ENCODE measurements at regions not wholly inside any gene's neighbourhood (a gene's known extent, or its start where the extent isn't known, plus 50 kb on each side); places are given as distances from the start of the nearest gene placed in this dataset.

GRCh38 chr9:86714999-86715398 is 232.3 kb downstream of the GAS1 start:
- H3K79me2 ChIP-seq (ENCODE audit: insufficient read depth, low read length), result no peaks in the 10 kb centered on the region
- H3K4me2 ChIP-seq (ENCODE audit: low read depth, low read length), result no peak overlapping the region
- no peak for ATAC-seq
- no peaks in the 10 kb centered on the region for H3K36me3 ChIP-seq (replicated peaks in 1 of 2; ENCODE audit: control insufficient read depth in 1 of 2, insufficient read depth in 2 of 2, low read length in 2 of 2)
- intact Hi-C loops (cut with micrococcal nuclease; ENCODE audit: unreplicated experiment) (no loop called here), in situ Hi-C loops (cut with HindIII; ENCODE audit: extremely low pct_ligation_motif_present, low pct_unique_long_range_greater_than_20kb) (no loop called here)
- POLR2A ChIA-PET, result no interaction called here
- no peak overlapping the region for H3K9ac ChIP-seq (ENCODE audit: insufficient read depth, low read depth, low read length)
- CTCF ChIA-PET (ENCODE audit: low intra/inter-chr PET ratio, low total read pairs), result no interaction called here
- no peak for DNase-seq (ENCODE audit: low spot score)
- no peak overlapping the region for H2AFZ ChIP-seq (ENCODE audit: low read length)
- no TSS peak for BruUV-seq (replicated peaks)
- no peak for TF ChIP-seq CENPBD1 (CRISPR knock-in tag; IDR thresholded peaks at IDR 0.05; ENCODE audit: borderline replicate concordance, low read depth)
- TF ChIP-seq ADNP (CRISPR knock-in tag; IDR thresholded peaks at IDR 0.05), result no peak
- TF ChIP-seq NFKB2 (CRISPR knock-in tag; IDR thresholded peaks at IDR 0.05; ENCODE audit: borderline replicate concordance), result no peak
- no peak for TF ChIP-seq PHF21A (CRISPR knock-in tag; IDR thresholded peaks at IDR 0.05)
- TF ChIP-seq XRCC5 (optimal IDR thresholded peaks at IDR 0.05; ENCODE audit: low read length), result no peak
- TF ChIP-seq MYPOP (CRISPR knock-in tag; IDR thresholded peaks at IDR 0.05), result no peak
- no peak for TF ChIP-seq ATF7-NPFF (CRISPR knock-in tag; IDR thresholded peaks at IDR 0.05; ENCODE audit: low read depth)
- TF ChIP-seq SIX1 (CRISPR knock-in tag; IDR thresholded peaks at IDR 0.05; ENCODE audit: borderline replicate concordance), result no peak
- no peak for TF ChIP-seq MAF1 (CRISPR knock-in tag; IDR thresholded peaks at IDR 0.05; ENCODE audit: borderline replicate concordance)
- TF ChIP-seq ZNF609 (CRISPR knock-in tag; IDR thresholded peaks at IDR 0.05; ENCODE audit: borderline replicate concordance), result no peak
- no peak for TF ChIP-seq ZBTB42 (CRISPR knock-in tag; IDR thresholded peaks at IDR 0.05)
- no peak for TF ChIP-seq SIN3B (IDR thresholded peaks at IDR 0.05; ENCODE audit: low read length)
- TF ChIP-seq ZNF549 (CRISPR knock-in tag; IDR thresholded peaks at IDR 0.05), result no peak
- no peaks in the 10 kb centered on the region for H4K20me1 ChIP-seq (ENCODE audit: insufficient read depth, low read length)
- H3K4me3 ChIP-seq (replicated peaks in 1 of 3; ENCODE audit: insufficient read depth in 1 of 3, low read depth in 2 of 3, low read length in 3 of 3), result no peak overlapping the region
- 3% methylated on average over 4 of the region's 4 CpGs for WGBS (ENCODE audit: low lambda C conversion rate)
- no peak overlapping the region for H3K27ac ChIP-seq (ENCODE audit: extremely low read length, insufficient read depth, low read length)
- FAIRE-seq, result no peak
- H3K27me3 ChIP-seq (ENCODE audit: control insufficient read depth in 1 of 2, insufficient read depth in 2 of 2, low read length in 2 of 2), result no peaks in the 10 kb centered on the region; a peak in 1 of 5 replicates
- H3K9me3 ChIP-seq (ENCODE audit: low read length), result no peaks in the 10 kb centered on the region
- no peaks in the 10 kb centered on the region for H3K4me1 ChIP-seq (ENCODE audit: insufficient read depth, low read length)

All from HepG2 (cell line).